Neuronal stem cell (in vitro differentiated cells): ENCODE measurements at regions not wholly inside any gene's neighbourhood (a gene's known extent, or its start where the extent isn't known, plus 50 kb on each side); places are given as distances from the start of the nearest gene placed in this dataset.
A peak's percentile ranks its signal among the peaks of the same experiment; 100 is the strongest.

Experiments
- DNase-seq: peaks from one replicate; pipeline ENCODE4 v3.0.0-alpha.2; 2013; ENCODE audit warnings: low spot score
- H2AFZ ChIP-seq: one replicate; pipeline ENCODE4 v1.6.1; 2013; ENCODE audit warnings: mild to moderate bottlenecking, low read length, inconsistent platforms
- H2AK5ac ChIP-seq: 2 replicates; pipeline ENCODE4 v1.6.1; 2013; ENCODE audit warnings: low read depth, mild to moderate bottlenecking, inconsistent platforms, low read length, moderate library complexity, mixed read lengths
- H2BK120ac ChIP-seq: 2 replicates; pipeline ENCODE4 v1.6.1; 2013; ENCODE audit warnings: low read depth, mild to moderate bottlenecking, inconsistent platforms, low read length, moderate library complexity, mixed read lengths
- H2BK12ac ChIP-seq: one replicate; pipeline ENCODE4 v1.6.1; 2013; ENCODE audit warnings: low read length, inconsistent platforms
- H2BK15ac ChIP-seq: 2 replicates; pipeline ENCODE4 v1.6.1; 2013; ENCODE audit warnings: mild to moderate bottlenecking, low read length, inconsistent platforms, mixed read lengths
- H2BK5ac ChIP-seq: one replicate; pipeline ENCODE4 v1.6.1; 2013; ENCODE audit warnings: inconsistent platforms, mild to moderate bottlenecking, low read length, moderate library complexity
- H3K14ac ChIP-seq: one replicate; pipeline ENCODE4 v1.6.1; 2013; ENCODE audit warnings: low read length, inconsistent platforms
- H3K18ac ChIP-seq: 2 replicates; pipeline ENCODE4 v1.6.1; 2013; ENCODE audit warnings: low read length, inconsistent platforms
- H3K23ac ChIP-seq: 2 replicates; pipeline ENCODE4 v1.6.1; 2013; ENCODE audit warnings: low read depth, mild to moderate bottlenecking, mixed read lengths, low read length, inconsistent platforms; ENCODE audit not compliant: poor library complexity
- H3K27ac ChIP-seq: replicated peaks from 3 replicates; pipeline ENCODE4 v1.5.1; 2013; ENCODE audit warnings: low read length, inconsistent platforms
- H3K27me3 ChIP-seq, 3 experiments: 2 replicates each; pipeline ENCODE4 v1.6.1; 2013; ENCODE audit warnings: low read length in 3 of 3, mild to moderate bottlenecking in 2 of 3, inconsistent platforms in 1 of 3, low read depth in 1 of 3, mixed read lengths in 1 of 3, moderate library complexity in 1 of 3; ENCODE audit not compliant: control insufficient read depth in 3 of 3, insufficient read depth in 3 of 3
- H3K36me3 ChIP-seq, 2 donors: replicated peaks in 1 of 2; 2 replicates each; pipeline ENCODE4 v1.6.1; 2013; ENCODE audit warnings: low read length in 2 of 2; ENCODE audit not compliant: control insufficient read depth in 2 of 2, insufficient read depth in 2 of 2
- H3K4ac ChIP-seq: 2 replicates; pipeline ENCODE4 v1.6.1; 2013; ENCODE audit warnings: inconsistent platforms, mild to moderate bottlenecking, low read length, moderate library complexity
- H3K4me1 ChIP-seq, 2 donors: 1 replicate in 1 of 2; 2 replicates in 1 of 2; pipeline ENCODE4 v1.6.1; 2013; ENCODE audit warnings: low read length in 2 of 2, low read depth in 1 of 2; ENCODE audit not compliant: control insufficient read depth in 2 of 2, insufficient read depth in 1 of 2
- H3K4me2 ChIP-seq: one replicate; pipeline ENCODE4 v1.6.1; 2013; ENCODE audit warnings: mild to moderate bottlenecking, low read length, inconsistent platforms; ENCODE audit not compliant: insufficient read depth, poor library complexity, severe bottlenecking
- H3K4me3 ChIP-seq, 2 donors: 2 replicates each; pipeline ENCODE4 v1.5.1; 2013; ENCODE audit warnings: low read length in 2 of 2, mild to moderate bottlenecking in 2 of 2, inconsistent platforms in 1 of 2, moderate library complexity in 1 of 2
- H3K79me1 ChIP-seq: one replicate; pipeline ENCODE4 v1.6.1; 2013; ENCODE audit warnings: low read depth, mild to moderate bottlenecking, inconsistent platforms, low read length, moderate library complexity
- H3K9ac ChIP-seq: one replicate; pipeline ENCODE4 v1.6.1; 2013; ENCODE audit warnings: mild to moderate bottlenecking, low read depth, low read length, inconsistent platforms; ENCODE audit not compliant: poor library complexity
- H3K9me3 ChIP-seq, 2 donors: replicated peaks in 1 of 2; 2 replicates each; pipeline versions ENCODE3 to v1.6.1; 2013; ENCODE audit warnings: low read length in 2 of 2, mild to moderate bottlenecking in 2 of 2, inconsistent platforms in 1 of 2, low read depth in 1 of 2, mixed read lengths in 1 of 2, moderate library complexity in 1 of 2; ENCODE audit not compliant: control insufficient read depth in 2 of 2, insufficient read depth in 1 of 2
- H4K8ac ChIP-seq: one replicate; pipeline ENCODE4 v1.6.1; 2013; ENCODE audit warnings: low read depth, mild to moderate bottlenecking, inconsistent platforms, low read length, moderate library complexity
- H4K91ac ChIP-seq: one replicate; pipeline ENCODE4 v1.6.1; 2013; ENCODE audit warnings: low read length, low read depth, mild to moderate bottlenecking, inconsistent platforms; ENCODE audit not compliant: poor library complexity
- WGBS, 2 donors: extraction: QIAGEN DNeasy Blood & Tissue Kit; methylation state at CpG; one replicate each; pipeline ENCODE4 v1.1.7; 2013; ENCODE audit warnings: missing lambda C conversion rate in 2 of 2, mixed read lengths in 1 of 2; ENCODE audit not compliant: insufficient read length in 2 of 2, insufficient replicate concordance in 1 of 2; ENCODE audit errors: extremely low coverage in 2 of 2; 5-methylcytosine and 5-hydroxymethylcytosine counted together

- no peaks in the 10 kb centered on the region for H3K79me1 ChIP-seq
These were observed 75.6 kb upstream of the AGBL1 start for GRCh38 chr15:86004061-86004460.

GRCh38 chr15:86006546-86006945 lies 73.1 kb upstream of the AGBL1 start:
- Histone ChIP-seq H3K14ac (no peak overlapping the region), H3K18ac (no peak overlapping the region), H4K8ac (no peak overlapping the region), H3K9ac (no peak overlapping the region), H3K79me1 (no peaks in the 10 kb centered on the region), H2BK120ac (no peak overlapping the region), H3K27ac (no peak overlapping the region), H3K36me3 (no peaks in the 10 kb centered on the region), H3K4ac (no peak overlapping the region), H2BK15ac (no peak overlapping the region), H2BK5ac (no peak overlapping the region), H3K4me3 (peak overlapping the region in 1 of 2 donors; percentile 30), H3K4me2 (no peak overlapping the region), H3K27me3 (no peaks in the 10 kb centered on the region), H2AK5ac (no peak overlapping the region), H2BK12ac (no peak overlapping the region), H3K4me1 (peaks cover 0 to 8% of the 10 kb centered on the region in 2 donors), H2AFZ (no peak overlapping the region), H4K91ac (no peak overlapping the region), H3K23ac (no peak overlapping the region), H3K9me3 (no peaks in the 10 kb centered on the region)
- no CpG with 5 or more reads among the region's 2 CpGs for WGBS, 2 donors
- DNase-seq = no peak

More at GRCh38 chr15:86004061-86004460, 75.6 kb upstream of the AGBL1 start:
- Histone ChIP-seq H3K14ac (no peak overlapping the region), H3K27ac (no peak overlapping the region), H3K4me2 (no peak overlapping the region), H3K9ac (no peak overlapping the region), H3K23ac (peak overlapping the region; percentile 22), H2BK120ac (no peak overlapping the region), H4K8ac (peak overlapping the region; percentile 58), H3K36me3 (no peaks in the 10 kb centered on the region), H3K9me3 (no peaks in the 10 kb centered on the region), H2AK5ac (no peak overlapping the region), H3K27me3 (no peaks in the 10 kb centered on the region), H3K4me1 (peaks cover 0 to 4% of the 10 kb centered on the region in 2 donors), H3K18ac (no peak overlapping the region), H3K4ac (no peak overlapping the region), H2BK12ac (no peak overlapping the region), H2BK15ac (no peak overlapping the region), H2AFZ (no peak overlapping the region), H4K91ac (no peak overlapping the region), H2BK5ac (no peak overlapping the region), H3K4me3 (peak overlapping the region in 1 of 2 donors; percentile 24)
- DNase-seq = no peak
- no CpG with 5 or more reads among the region's 4 CpGs for WGBS, 2 donors

GRCh38 chr15:86009727-86010126 lies 69.9 kb upstream of the AGBL1 start:
- H2BK15ac ChIP-seq = no peak overlapping the region
- H3K4me1 ChIP-seq = peaks cover 0 to 11% of the 10 kb centered on the region in 2 donors
- DNase-seq = no peak
- H2BK12ac ChIP-seq = no peak overlapping the region
- peaks cover 0 to 2% (median 0%) of the 10 kb centered on the region in 3 experiments for H3K27me3 ChIP-seq
- H3K14ac ChIP-seq = no peak overlapping the region
- H3K9me3 ChIP-seq = no peaks in the 10 kb centered on the region
- no peaks in the 10 kb centered on the region for H3K79me1 ChIP-seq
- no peak overlapping the region for H4K91ac ChIP-seq
- H3K4ac ChIP-seq = no peak overlapping the region
- no peak overlapping the region for H4K8ac ChIP-seq
- H2BK5ac ChIP-seq = no peak overlapping the region
- no peak overlapping the region for H3K23ac ChIP-seq
- H2AFZ ChIP-seq = no peak overlapping the region
- H3K4me3 ChIP-seq = no peak overlapping the region
- WGBS, 2 donors = no CpG with 5 or more reads among the region's 4 CpGs
- H2AK5ac ChIP-seq = no peak overlapping the region
- no peak overlapping the region for H2BK120ac ChIP-seq
- H3K4me2 ChIP-seq = no peak overlapping the region
- no peak overlapping the region for H3K18ac ChIP-seq
- H3K36me3 ChIP-seq = no peaks in the 10 kb centered on the region
- no peak overlapping the region for H3K27ac ChIP-seq
- H3K9ac ChIP-seq = no peak overlapping the region

- H4K91ac ChIP-seq = no peak overlapping the region
- H2BK120ac ChIP-seq = no peak overlapping the region
- no peak overlapping the region for H3K4me2 ChIP-seq
- no peak overlapping the region for H4K8ac ChIP-seq
- DNase-seq = no peak
- peaks cover 0 to 11% of the 10 kb centered on the region in 2 donors for H3K4me1 ChIP-seq
- no peak overlapping the region for H3K27ac ChIP-seq
- no peak overlapping the region for H2BK5ac ChIP-seq
- no peak overlapping the region for H2AK5ac ChIP-seq
- no peaks in the 10 kb centered on the region for H3K79me1 ChIP-seq
- no peak overlapping the region for H3K4ac ChIP-seq
- peaks cover 0 to 2% (median 0%) of the 10 kb centered on the region in 3 experiments for H3K27me3 ChIP-seq
- no peak overlapping the region for H2BK12ac ChIP-seq
- H3K14ac ChIP-seq = no peak overlapping the region
- no peaks in the 10 kb centered on the region for H3K36me3 ChIP-seq
- H2BK15ac ChIP-seq = no peak overlapping the region
- no peaks in the 10 kb centered on the region for H3K9me3 ChIP-seq
- WGBS, 2 donors = no CpG with 5 or more reads among the region's 9 CpGs
- no peak overlapping the region for H2AFZ ChIP-seq
- H3K18ac ChIP-seq = peak overlapping the region; percentile 48
- no peak overlapping the region for H3K4me3 ChIP-seq
- H3K9ac ChIP-seq = no peak overlapping the region
- H3K23ac ChIP-seq = no peak overlapping the region
These were observed 69.3 kb upstream of the AGBL1 start for GRCh38 chr15:86010398-86010797.
